ENCODE measurements at regions not wholly inside any gene's neighbourhood (a gene's known extent, or its start where the extent isn't known, plus 50 kb on each side); places are given as distances from the start of the nearest gene placed in this dataset.

DNA sequence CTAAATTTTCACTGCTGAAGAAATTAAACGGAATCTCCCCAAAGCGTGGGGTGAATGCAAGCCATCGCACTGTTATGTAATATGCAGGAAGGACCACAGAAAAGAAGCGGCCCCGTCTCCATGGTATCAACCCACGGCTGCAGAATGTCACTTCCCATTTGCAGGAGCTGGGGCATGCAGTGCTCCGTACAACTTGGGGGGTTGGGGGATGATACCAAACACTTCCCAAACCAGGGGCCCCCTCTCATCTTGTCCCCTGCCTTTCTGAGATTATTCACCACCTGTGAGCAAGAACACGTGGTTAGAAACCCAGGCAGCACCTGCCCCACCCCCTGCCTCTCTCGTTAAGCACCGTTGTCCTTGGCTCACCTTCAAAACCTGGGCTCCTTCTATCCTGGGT lies 505.1 kb upstream of the TMEM132C start:
- TF ChIP-seq, protein P1, sequence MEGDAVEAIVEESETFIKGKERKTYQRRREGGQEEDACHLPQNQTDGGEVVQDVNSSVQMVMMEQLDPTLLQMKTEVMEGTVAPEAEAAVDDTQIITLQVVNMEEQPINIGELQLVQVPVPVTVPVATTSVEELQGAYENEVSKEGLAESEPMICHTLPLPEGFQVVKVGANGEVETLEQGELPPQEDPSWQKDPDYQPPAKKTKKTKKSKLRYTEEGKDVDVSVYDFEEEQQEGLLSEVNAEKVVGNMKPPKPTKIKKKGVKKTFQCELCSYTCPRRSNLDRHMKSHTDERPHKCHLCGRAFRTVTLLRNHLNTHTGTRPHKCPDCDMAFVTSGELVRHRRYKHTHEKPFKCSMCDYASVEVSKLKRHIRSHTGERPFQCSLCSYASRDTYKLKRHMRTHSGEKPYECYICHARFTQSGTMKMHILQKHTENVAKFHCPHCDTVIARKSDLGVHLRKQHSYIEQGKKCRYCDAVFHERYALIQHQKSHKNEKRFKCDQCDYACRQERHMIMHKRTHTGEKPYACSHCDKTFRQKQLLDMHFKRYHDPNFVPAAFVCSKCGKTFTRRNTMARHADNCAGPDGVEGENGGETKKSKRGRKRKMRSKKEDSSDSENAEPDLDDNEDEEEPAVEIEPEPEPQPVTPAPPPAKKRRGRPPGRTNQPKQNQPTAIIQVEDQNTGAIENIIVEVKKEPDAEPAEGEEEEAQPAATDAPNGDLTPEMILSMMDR (IDR thresholded peaks at IDR 0.05; ENCODE audit: low read depth, low read length), result no peak
- no peak for TF ChIP-seq POLR2A (IDR thresholded peaks at IDR 0.05; ENCODE audit: extremely low read depth, insufficient read length)
- TF ChIP-seq, protein P2, sequence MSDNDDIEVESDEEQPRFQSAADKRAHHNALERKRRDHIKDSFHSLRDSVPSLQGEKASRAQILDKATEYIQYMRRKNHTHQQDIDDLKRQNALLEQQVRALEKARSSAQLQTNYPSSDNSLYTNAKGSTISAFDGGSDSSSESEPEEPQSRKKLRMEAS (IDR thresholded peaks at IDR 0.05; ENCODE audit: low read depth, low read length), result no peak
- TF ChIP-seq MYC (IDR thresholded peaks at IDR 0.05; ENCODE audit: low read depth, low read length), result no peak
